SU-DHL-6 (cell line): ENCODE measurements at regions not wholly inside any gene's neighbourhood (a gene's known extent, or its start where the extent isn't known, plus 50 kb on each side); places are given as distances from the start of the nearest gene placed in this dataset.

Experiments
- CTCF ChIP-seq: fragments of 200-600 bp; sonication (generic); IDR thresholded peaks from one replicate; pipeline ENCODE4 v1.5.1; 2017; ENCODE audit warnings: antibody characterized with exemption, mild to moderate bottlenecking, low read length, moderate library complexity; ENCODE audit not compliant: insufficient read depth, poor library complexity, severe bottlenecking
- EZH2phosphoT487 ChIP-seq: fragments of 200-600 bp; sonication (generic), shearing (Covaris generic); conservative IDR thresholded peaks from 2 replicates; pipeline ENCODE4 v1.6.1; 2018; ENCODE audit warnings: mild to moderate bottlenecking, antibody characterized with exemption, low read length, moderate library complexity, mixed read lengths

- TF ChIP-seq CTCF (no peak), EZH2phosphoT487 (no peak)
These were observed 209.2 kb upstream of the PPP2R2D start for GRCh38 chr10:131691481-131692090.
